ENCODE measurements at regions not wholly inside any gene's neighbourhood (a gene's known extent, or its start where the extent isn't known, plus 50 kb on each side); places are given as distances from the start of the nearest gene placed in this dataset.
"Not testable (repeated sequence)": the region's sequence is repeated elsewhere in the genome, so short reads cannot be mapped to it uniquely, and the experiment has no call there.

DNA sequence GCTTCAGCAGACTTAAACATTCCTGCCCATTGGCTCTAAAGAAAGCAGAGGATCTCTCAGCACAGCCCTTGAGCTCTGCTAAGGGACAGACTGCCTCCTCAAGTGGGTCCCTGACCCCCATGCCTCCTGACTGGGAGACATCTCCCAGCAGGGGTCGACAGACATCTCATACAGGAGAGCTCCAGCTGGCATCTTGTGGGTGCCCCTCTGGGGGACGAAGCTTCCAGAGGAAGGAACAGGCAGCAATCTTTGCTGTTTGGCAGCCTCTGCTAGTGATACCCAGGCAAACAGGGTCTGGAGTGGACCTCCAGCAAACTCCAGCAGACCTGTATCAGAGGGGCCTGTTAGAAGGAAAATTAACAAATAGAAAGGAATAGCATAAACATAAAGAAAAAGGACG, 485.1 kb downstream of the ATP23 start:
- not testable (repeated sequence) for DNase-seq

DNA sequence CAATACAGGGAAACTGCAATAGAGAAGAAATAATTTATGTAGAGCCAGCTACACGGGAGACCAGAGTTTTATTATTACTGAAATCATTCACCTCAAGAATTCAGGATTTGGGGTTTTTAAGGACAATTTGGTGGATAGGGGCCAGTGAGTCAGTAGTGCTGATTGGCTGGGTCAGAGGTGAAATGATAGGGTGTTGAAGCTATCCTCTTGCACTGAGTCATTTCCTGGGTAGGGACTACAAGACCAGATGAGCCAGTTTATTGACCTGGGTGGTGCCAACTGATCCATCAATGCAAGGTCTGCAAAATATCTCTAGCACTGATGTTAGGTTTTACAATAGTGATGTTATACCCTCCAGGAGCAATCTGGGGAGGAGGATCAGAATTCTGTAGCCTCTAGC, 486.3 kb downstream of the LRIG3 start:
- DNase-seq, result no peak

DNA sequence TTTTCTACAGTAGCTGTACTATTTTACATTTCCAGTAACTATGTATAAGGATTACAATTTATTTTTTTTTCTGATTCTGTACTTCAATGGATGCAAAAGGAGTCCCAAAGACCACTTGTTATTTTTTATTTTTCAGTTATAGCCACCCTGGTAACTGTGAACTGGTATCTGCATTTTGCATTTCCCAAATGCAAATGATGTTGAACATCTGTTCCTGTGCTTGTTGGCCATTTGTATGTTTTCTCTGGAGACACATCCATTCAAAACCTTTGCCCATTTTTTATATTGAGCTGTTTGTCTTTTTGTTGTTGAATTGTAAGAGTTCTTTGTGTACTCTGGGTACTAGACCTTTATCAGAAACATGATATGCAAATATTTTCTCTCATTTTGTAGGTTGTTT, 485.6 kb downstream of the LRIG3 start:
- no peak for DNase-seq

GRCh38 chr12:58435647-58436046, 484.7 kb downstream of the LRIG3 start:
- DNase-seq, result no peak

GRCh38 chr12:58441483-58441882, 478.8 kb downstream of the LRIG3 start:
- no peak for DNase-seq

- DNase-seq, result peak; percentile 73
Measured at GRCh38 chr12:58443273-58443980, 476.9 kb downstream of the LRIG3 start.

GRCh38 chr12:58443981-58444371, 476.3 kb downstream of the LRIG3 start:
- no peak for DNase-seq

GRCh38 chr12:58450868-58451482, 469.3 kb downstream of the LRIG3 start:
- no peak for DNase-seq

DNA sequence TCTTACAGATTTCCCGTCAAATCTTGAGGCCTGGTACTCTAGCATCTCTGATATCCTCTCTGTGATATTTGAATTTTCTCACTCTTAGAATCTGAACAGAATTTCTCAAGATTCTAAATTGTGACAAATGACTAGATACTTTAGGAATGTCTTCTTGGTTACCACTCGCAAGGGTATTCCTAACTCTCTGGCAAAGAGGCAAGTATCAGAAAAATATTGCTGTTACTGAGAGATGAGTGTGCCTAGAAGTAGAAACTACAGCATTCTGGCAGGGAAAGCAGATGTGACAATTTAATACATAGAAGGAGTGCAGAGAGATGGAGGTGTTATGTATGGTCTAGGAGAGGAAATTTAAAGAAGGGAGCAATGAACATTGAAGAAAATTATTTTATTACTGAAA, 467.8 kb downstream of the LRIG3 start:
- DNase-seq, result no peak

DNA sequence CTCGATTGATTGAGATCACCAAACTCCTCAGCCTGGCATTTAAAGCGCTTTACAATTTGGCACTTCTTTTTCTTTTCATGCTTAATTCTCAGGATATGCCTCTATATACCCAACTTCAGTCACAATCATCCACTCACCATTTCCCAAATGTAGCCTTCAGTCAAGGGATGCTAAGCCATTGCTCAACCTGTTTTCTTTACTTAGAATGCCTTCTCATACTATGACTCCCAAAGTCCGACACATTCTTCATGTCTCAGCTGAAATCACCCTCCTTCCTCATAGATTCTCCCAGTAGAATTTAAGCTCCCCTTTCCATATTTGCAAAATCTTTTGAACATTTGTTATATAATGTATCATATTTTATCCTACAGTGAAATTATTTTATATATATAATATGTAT, 467.0 kb downstream of the LRIG3 start:
- DNase-seq, result no peak

DNA sequence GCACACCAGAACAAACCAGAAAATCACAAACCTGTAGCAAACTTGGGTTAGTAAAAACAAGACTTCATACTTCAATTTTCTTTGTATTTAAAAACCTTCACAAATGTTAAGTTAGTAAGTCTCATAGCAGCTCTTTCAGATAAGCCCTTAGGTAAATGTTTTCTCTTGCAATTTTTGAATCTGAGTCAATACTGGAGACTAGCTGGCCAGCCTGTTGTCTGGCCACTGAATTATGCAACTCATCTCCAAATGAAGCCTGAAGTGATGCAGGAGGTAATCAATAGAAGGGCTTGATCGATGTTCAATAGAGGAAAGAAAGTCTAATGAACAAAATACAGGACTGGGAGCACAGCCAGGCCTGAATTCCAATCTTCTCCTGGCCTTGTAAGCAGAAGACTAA, 465.2 kb downstream of the LRIG3 start:
- no peak for DNase-seq

GRCh38 chr12:58458102-58458501, 462.2 kb downstream of the LRIG3 start:
- DNase-seq, result no peak

DNA sequence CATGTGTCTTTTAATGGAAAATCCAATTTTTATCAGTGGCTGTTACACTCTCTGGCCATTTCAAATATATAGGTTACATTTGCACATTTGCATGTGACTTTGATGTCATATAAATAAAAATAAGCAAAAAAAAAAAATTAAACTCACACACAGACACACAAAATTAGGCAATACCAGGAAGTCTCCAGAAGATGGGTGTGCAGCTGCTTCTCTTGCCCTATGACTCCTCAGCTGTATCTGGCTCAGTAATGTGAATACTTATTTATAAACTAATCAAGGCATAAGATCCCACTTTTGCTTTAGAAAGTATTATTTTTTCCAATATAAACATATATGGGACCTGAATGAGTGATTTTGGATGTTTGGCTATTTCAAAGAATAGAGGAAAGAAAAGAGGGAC, 461.1 kb downstream of the LRIG3 start:
- no peak for DNase-seq

GRCh38 chr12:58463051-58463450, 457.3 kb downstream of the LRIG3 start:
- no peak for DNase-seq

DNA sequence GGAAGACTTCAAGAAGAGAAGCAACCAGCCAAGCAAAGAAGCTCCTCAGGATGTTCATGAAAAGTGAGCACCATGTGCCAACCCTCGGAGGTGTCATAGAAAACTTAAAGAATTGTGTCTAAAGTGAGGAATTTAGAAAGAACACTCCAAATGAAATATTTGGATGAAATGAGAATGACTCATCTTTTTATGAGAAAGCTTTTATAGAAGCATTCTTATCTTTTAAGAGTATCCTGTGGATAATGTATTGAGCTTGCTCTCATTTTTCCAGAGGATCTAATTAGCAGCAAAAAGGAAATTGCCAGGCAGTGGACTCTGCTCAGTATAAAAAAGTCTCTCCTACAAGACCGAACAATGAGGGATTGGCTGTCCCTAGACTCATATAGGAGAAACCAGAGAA, 454.9 kb downstream of the LRIG3 start:
- DNase-seq, result no peak

DNA sequence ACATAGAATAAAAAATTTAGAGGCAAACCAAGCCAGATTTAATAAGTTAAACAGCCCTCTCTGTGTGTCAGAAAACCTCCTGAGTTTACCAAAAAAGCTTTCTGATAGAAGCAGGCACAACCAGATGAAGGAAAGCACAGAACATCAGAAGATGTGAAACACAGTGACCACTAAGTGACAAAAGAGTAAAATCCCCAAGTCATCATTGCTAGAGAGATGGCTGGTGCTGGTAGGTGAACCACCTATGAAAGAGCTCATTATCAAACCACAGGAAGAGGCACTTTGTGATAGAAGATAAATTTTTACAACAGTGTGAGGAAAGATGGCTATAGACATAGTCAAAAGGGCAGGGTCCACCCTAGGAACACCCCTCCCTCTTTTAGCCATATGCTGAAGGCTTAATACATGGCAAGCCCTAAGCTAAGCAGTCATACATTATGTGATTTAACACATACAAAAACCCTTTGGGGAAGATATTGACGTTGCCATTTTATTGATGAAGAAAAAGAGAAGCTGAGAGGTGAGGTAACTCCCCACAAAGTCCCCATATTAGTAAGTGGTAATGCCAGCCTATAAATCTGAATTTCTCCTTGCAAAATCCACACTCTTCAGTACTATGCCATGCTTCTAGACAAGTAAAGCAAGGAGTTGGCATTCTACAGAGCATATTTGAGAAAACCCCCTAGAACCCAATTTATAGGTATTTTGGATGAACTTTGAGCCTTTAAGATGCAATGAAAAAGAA, 449.9 kb downstream of the LRIG3 start:
- no peak for DNase-seq

GRCh38 chr12:58479401-58479800, 440.9 kb downstream of the LRIG3 start:
- no peak for DNase-seq

DNA sequence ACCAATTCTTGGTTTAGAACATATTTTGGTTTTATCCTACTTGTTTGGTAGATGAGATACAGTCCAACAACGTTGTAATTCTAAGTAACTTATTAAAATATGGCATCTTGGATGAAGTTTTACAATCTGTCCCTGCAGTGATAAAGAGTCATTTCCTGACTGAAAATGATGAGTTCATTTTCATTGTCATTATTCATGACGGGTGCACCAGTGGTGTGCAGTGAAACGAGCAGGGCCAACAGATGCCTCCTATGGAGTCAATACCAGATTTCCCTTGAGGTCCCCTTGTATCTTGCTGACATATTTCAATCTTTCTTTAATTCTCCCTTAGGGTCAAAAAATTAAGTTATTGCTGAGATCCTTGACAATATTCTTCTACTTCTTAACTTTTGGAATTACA, 438.5 kb downstream of the LRIG3 start:
- DNase-seq, result no peak

DNA sequence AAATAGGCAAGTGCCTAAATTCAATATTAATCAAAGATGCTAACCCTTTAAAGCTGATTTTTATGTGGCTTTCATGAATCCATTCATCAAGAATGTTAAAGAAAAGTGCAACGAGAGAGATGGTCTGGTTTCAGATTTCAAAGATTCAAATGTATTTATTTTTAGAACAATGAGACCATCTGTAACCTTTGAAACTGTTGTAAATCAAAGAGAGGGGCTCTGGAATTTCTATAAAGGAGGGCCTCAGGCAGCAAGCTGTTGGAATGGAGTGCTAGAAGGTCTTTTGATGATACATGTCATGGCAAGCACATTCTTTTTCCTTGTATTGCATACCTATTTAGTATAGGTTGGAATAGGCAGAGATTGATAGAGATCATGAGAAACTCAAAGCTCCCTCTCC, 433.0 kb downstream of the LRIG3 start:
- no peak for DNase-seq

DNA sequence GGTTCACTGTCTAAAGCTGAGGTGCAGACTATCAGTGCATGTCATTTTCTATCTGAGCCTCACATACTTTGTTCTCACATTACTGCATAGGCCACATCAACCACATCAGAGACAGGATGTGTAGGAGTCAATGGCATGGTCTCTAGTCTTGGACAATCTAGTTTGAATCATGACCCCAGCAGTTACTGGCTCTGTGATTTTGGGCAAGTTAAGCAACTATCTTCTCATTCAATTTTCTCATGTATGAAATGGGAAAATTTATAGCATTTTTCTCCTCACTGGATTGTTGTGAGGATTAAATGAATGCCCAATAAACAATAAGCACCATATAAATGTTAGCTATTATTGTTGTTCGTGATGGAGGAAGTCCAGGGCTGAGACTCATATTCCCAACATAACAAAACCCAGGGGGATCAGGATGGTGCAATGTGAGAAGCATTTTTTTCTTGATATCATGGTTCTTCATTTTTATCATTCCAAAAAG, 432.6 kb downstream of the LRIG3 start:
- peak; percentile 72 for DNase-seq

- DNase-seq, result peak; percentile 9
Measured at GRCh38 chr12:58489394-58489793, 430.9 kb downstream of the LRIG3 start.

DNA sequence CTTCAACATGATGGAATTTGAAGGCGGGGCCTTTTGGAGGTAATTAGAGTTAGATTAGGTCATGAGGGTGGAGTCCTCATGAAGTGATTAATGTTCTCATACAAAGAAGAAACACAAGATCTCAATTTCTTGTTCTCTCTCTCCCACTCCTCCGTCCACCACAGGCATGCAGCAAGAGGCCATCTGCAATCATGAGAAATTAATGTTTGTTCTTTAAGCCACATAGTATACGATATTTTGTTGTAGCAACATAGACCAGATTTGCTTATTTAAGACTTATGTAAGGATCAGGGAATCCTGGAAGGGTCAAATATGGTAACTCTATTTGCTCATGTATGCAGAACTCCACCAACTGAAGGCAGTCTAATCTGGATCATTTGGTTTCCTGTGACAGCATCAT, 429.0 kb downstream of the LRIG3 start:
- no peak for DNase-seq

- no peak for DNase-seq
Measured at GRCh38 chr12:58496411-58497190, 423.7 kb downstream of the LRIG3 start.

Data from OCI-M1 (cell line).